NT2/D1 (cell line): ENCODE measurements at regions not wholly inside any gene's neighbourhood (a gene's known extent, or its start where the extent isn't known, plus 50 kb on each side); places are given as distances from the start of the nearest gene placed in this dataset.

Experiments
- YY1 ChIP-seq: IDR thresholded peaks from 2 replicates; pipeline ENCODE4 v1.6.1; 2011; ENCODE audit not compliant: insufficient read length, insufficient read depth
- ZNF274 ChIP-seq: IDR thresholded peaks from 2 replicates; pipeline ENCODE4 v1.6.1; 2011; ENCODE audit warnings: mild to moderate bottlenecking, low read depth, low read length

GRCh38 chr16:76176153-76176552 is 101.0 kb upstream of the CNTNAP4 start:
- TF ChIP-seq ZNF274 (no peak), YY1 (no peak)
